DND-41 (cell line): ENCODE measurements at regions not wholly inside any gene's neighbourhood (a gene's known extent, or its start where the extent isn't known, plus 50 kb on each side); places are given as distances from the start of the nearest gene placed in this dataset.

Source experiments
- ATAC-seq: fragments of 200-7000 bp; cut with Tn5 transposase; 3 replicates; pipeline ENCODE4 v1.9.1; 2021; ENCODE audit warnings: low read depth; ENCODE audit not compliant: insufficient read depth
- DNase-seq: peaks from one replicate; pipeline ENCODE4 v3.0.0-alpha.2; 2020
- H2AFZ ChIP-seq: 2 replicates; pipeline ENCODE4 v1.6.0; 2012; ENCODE audit warnings: low read depth, low read length
- H3K27ac ChIP-seq: 2 replicates; pipeline ENCODE4 v1.5.1; 2012; ENCODE audit warnings: low read length, inconsistent platforms
- H3K27me3 ChIP-seq: fragments of 200-600 bp; sonication (generic); 2 replicates; pipeline ENCODE4 v1.6.0; 2012; ENCODE audit warnings: low read length, mild to moderate bottlenecking, inconsistent platforms; ENCODE audit not compliant: insufficient read depth, poor library complexity
- H3K36me3 ChIP-seq: 2 replicates; pipeline ENCODE4 v1.5.1; 2012; ENCODE audit warnings: low read length, inconsistent platforms; ENCODE audit not compliant: insufficient read depth
- H3K4me1 ChIP-seq: 2 replicates; pipeline ENCODE4 v1.5.1; 2012; ENCODE audit warnings: mild to moderate bottlenecking, low read length; ENCODE audit not compliant: insufficient read depth
- H3K4me2 ChIP-seq: 2 replicates; pipeline ENCODE4 v1.6.0; 2012; ENCODE audit warnings: mild to moderate bottlenecking, moderate library complexity, low read length, inconsistent platforms; ENCODE audit not compliant: insufficient read depth
- H3K4me3 ChIP-seq, 2 experiments: fragments of 200-600 bp in 1 of 2; shearing (Covaris generic) in 1 of 2; 2 replicates each; pipeline ENCODE4 v1.5.1; 2012 to 2016; ENCODE audit warnings: inconsistent platforms in 2 of 2, low read length in 2 of 2, mild to moderate bottlenecking in 2 of 2, low read depth in 1 of 2, moderate library complexity in 1 of 2
- H3K79me2 ChIP-seq: 2 replicates; pipeline ENCODE4 v1.6.0; 2012; ENCODE audit warnings: low read length, inconsistent platforms; ENCODE audit not compliant: insufficient read depth
- H3K9ac ChIP-seq: 2 replicates; pipeline ENCODE4 v1.6.0; 2012; ENCODE audit warnings: low read depth, mild to moderate bottlenecking, inconsistent platforms, low read length, moderate library complexity
- H3K9me3 ChIP-seq: 2 replicates; pipeline ENCODE4 v1.5.1; 2012; ENCODE audit warnings: low read length, moderate library complexity, mild to moderate bottlenecking, inconsistent platforms; ENCODE audit not compliant: insufficient read depth, severe bottlenecking
- H4K20me1 ChIP-seq: 2 replicates; pipeline ENCODE4 v1.6.0; 2012; ENCODE audit warnings: low read length; ENCODE audit not compliant: insufficient read depth
- CTCF ChIP-seq: IDR thresholded peaks from 2 replicates; pipeline ENCODE4 v1.5.1; 2012; ENCODE audit warnings: borderline replicate concordance, low read length, moderate library complexity, mild to moderate bottlenecking; ENCODE audit not compliant: poor library complexity, severe bottlenecking; ENCODE audit errors: extremely low read depth
- EZH2 ChIP-seq: IDR thresholded peaks from 3 replicates; pipeline ENCODE4 v1.6.1; 2012; ENCODE audit warnings: borderline replicate concordance, low read depth, mild to moderate bottlenecking, moderate library complexity, low read length, inconsistent platforms; ENCODE audit not compliant: severe bottlenecking

- TF ChIP-seq CTCF: no peak
- no peak for TF ChIP-seq EZH2
- no peak overlapping the region for H3K9ac ChIP-seq
- no peaks in the 10 kb centered on the region for H3K27me3 ChIP-seq
- H3K27ac ChIP-seq: no peak overlapping the region
- no peaks in the 10 kb centered on the region for H4K20me1 ChIP-seq
- ATAC-seq (no peak), DNase-seq (no peak)
- no peaks in the 10 kb centered on the region for H3K4me1 ChIP-seq
- H3K79me2 ChIP-seq: no peaks in the 10 kb centered on the region
- H3K36me3 ChIP-seq: no peaks in the 10 kb centered on the region
- no peak overlapping the region for H2AFZ ChIP-seq
- H3K4me3 ChIP-seq: no peak overlapping the region
- H3K4me2 ChIP-seq: no peak overlapping the region
- H3K9me3 ChIP-seq: no peaks in the 10 kb centered on the region
Observed at GRCh38 chr5:7269591-7270274, 126.2 kb upstream of the ADCY2 start.

DNA sequence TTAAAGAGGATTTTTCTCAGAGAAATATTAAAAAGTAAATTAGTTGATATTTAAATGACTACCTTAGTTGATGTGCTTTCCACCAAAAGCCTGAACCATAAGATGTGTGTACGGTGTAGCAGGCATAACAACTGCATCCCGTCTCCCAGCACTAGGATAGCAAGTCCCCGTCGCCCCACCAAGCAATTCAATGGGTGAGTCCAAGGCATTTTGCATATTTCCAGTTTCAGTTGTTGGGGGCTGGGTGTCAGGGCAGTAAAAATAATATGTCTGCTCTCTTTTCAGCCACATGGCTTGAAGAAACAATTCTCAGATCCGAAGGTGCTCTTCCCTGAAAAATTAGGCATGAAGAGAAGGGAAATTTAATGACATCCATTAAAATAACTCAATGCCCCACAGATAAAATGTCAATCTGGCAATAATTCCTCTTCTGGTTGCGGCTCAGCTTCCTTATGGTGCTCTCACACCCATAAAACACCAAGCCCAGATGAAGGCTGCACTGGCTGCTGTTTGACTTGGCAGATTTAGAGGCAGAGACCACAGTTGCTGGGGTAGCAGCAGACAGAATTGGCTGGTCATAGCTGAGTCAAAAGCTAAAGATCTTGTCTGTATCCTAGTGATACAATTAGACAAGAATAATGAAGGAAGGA is 124.4 kb upstream of the ADCY2 start:
- TF ChIP-seq CTCF (no peak), EZH2 (no peak)
- Histone ChIP-seq H3K36me3 (no peaks in the 10 kb centered on the region), H3K4me1 (no peaks in the 10 kb centered on the region), H3K9ac (no peak overlapping the region), H3K4me3 (no peak overlapping the region), H3K79me2 (no peaks in the 10 kb centered on the region), H3K27me3 (no peaks in the 10 kb centered on the region), H3K4me2 (no peak overlapping the region), H3K27ac (no peak overlapping the region), H3K9me3 (no peaks in the 10 kb centered on the region), H4K20me1 (no peaks in the 10 kb centered on the region), H2AFZ (no peak overlapping the region)
- DNase-seq (no peak), ATAC-seq (no peak)

GRCh38 chr5:7272408-7272965 is 123.5 kb upstream of the ADCY2 start:
- DNase-seq (no peak), ATAC-seq (no peak)
- H4K20me1 ChIP-seq: no peaks in the 10 kb centered on the region
- H3K4me3 ChIP-seq: no peak overlapping the region
- no peaks in the 10 kb centered on the region for H3K36me3 ChIP-seq
- H3K4me2 ChIP-seq: no peak overlapping the region
- no peaks in the 10 kb centered on the region for H3K9me3 ChIP-seq
- H3K4me1 ChIP-seq: no peaks in the 10 kb centered on the region
- no peaks in the 10 kb centered on the region for H3K27me3 ChIP-seq
- no peak overlapping the region for H2AFZ ChIP-seq
- H3K9ac ChIP-seq: no peak overlapping the region
- no peaks in the 10 kb centered on the region for H3K79me2 ChIP-seq
- no peak for TF ChIP-seq CTCF
- no peak for TF ChIP-seq EZH2
- no peak overlapping the region for H3K27ac ChIP-seq
